ENCODE measurements at regions not wholly inside any gene's neighbourhood (a gene's known extent, or its start where the extent isn't known, plus 50 kb on each side); places are given as distances from the start of the nearest gene placed in this dataset.

DNA sequence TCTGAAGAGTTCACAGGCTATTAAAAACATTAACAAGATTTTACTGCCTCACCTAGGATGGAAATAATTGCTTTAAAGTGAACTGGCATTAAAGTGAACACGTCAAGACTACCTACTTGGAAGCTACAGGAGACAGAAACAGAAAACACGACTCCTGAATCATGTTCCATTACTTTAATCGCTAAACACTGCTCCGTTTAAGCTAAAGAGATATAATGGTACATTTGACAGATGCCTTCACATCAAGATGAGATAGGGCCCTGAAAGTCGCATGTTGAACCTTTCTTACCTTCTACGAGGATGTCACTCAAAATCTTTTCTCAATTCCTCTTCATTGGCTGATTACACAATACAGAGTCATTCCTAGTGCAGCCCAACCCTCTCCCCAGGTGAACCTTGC is 206.3 kb upstream of the GATB start:
- TF ChIP-seq, protein P1, sequence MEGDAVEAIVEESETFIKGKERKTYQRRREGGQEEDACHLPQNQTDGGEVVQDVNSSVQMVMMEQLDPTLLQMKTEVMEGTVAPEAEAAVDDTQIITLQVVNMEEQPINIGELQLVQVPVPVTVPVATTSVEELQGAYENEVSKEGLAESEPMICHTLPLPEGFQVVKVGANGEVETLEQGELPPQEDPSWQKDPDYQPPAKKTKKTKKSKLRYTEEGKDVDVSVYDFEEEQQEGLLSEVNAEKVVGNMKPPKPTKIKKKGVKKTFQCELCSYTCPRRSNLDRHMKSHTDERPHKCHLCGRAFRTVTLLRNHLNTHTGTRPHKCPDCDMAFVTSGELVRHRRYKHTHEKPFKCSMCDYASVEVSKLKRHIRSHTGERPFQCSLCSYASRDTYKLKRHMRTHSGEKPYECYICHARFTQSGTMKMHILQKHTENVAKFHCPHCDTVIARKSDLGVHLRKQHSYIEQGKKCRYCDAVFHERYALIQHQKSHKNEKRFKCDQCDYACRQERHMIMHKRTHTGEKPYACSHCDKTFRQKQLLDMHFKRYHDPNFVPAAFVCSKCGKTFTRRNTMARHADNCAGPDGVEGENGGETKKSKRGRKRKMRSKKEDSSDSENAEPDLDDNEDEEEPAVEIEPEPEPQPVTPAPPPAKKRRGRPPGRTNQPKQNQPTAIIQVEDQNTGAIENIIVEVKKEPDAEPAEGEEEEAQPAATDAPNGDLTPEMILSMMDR (IDR thresholded peaks at IDR 0.05), result no peak
- TF ChIP-seq POLR2A (IDR thresholded peaks at IDR 0.05) (no peak), POLR2AphosphoS5 (IDR thresholded peaks at IDR 0.05; ENCODE audit: insufficient read depth in 1 of 2, low read depth in 1 of 2) (no peak)

Data from vagina (tissue), 2 donors.